OCI-LY1 (cell line): ENCODE measurements at regions not wholly inside any gene's neighbourhood (a gene's known extent, or its start where the extent isn't known, plus 50 kb on each side); places are given as distances from the start of the nearest gene placed in this dataset.

Experiments
- H2AFZ ChIP-seq: fragments of 200-600 bp; sonication (generic), shearing (Covaris generic); 2 replicates; pipeline ENCODE4 v1.6.0; 2014; ENCODE audit warnings: antibody characterized with exemption, mild to moderate bottlenecking, low read length
- H3F3A ChIP-seq: fragments of 200-600 bp; sonication (generic), shearing (Covaris generic); 2 replicates; pipeline ENCODE4 v1.6.0; 2014; ENCODE audit warnings: mild to moderate bottlenecking, antibody characterized with exemption, low read length, moderate library complexity; ENCODE audit not compliant: insufficient read depth
- H3K27ac ChIP-seq: fragments of 200-600 bp; sonication (generic); 2 replicates; pipeline ENCODE4 v1.5.1; 2014; ENCODE audit warnings: low read length, mixed run types, mild to moderate bottlenecking, low read depth; ENCODE audit not compliant: poor library complexity, severe bottlenecking
- H3K27me3 ChIP-seq: fragments of 200-600 bp; sonication (generic); 2 replicates; pipeline ENCODE4 v1.6.0; 2014; ENCODE audit warnings: antibody characterized with exemption, mild to moderate bottlenecking, low read length, moderate library complexity; ENCODE audit not compliant: insufficient read depth
- H3K36me3 ChIP-seq: fragments of 200-600 bp; sonication (generic); 2 replicates; pipeline ENCODE4 v1.6.1; 2014; ENCODE audit warnings: mild to moderate bottlenecking, antibody characterized with exemption, low read length, moderate library complexity, mixed read lengths; ENCODE audit not compliant: insufficient read depth
- H3K4me1 ChIP-seq: fragments of 200-600 bp; sonication (generic); 2 replicates; pipeline ENCODE4 v1.5.1; 2014; ENCODE audit warnings: mild to moderate bottlenecking, low read length, moderate library complexity; ENCODE audit not compliant: insufficient read depth, severe bottlenecking
- H3K4me2 ChIP-seq: fragments of 200-600 bp; sonication (generic), shearing (Covaris generic); 2 replicates; pipeline ENCODE4 v1.6.1; 2014; ENCODE audit warnings: low read length
- H3K4me3 ChIP-seq: fragments of 200-600 bp; sonication (generic); 2 replicates; pipeline ENCODE4 v1.5.1; 2014; ENCODE audit warnings: low read length, low read depth, mild to moderate bottlenecking, mixed read lengths; ENCODE audit not compliant: poor library complexity, severe bottlenecking
- H3K79me2 ChIP-seq: fragments of 200-600 bp; shearing (Covaris generic); 2 replicates; pipeline ENCODE4 v1.6.1; 2016; ENCODE audit warnings: mixed run types, low read length, mixed read lengths; ENCODE audit not compliant: insufficient read depth
- H3K9ac ChIP-seq: fragments of 200-600 bp; sonication (generic), shearing (Covaris generic); 2 replicates; pipeline ENCODE4 v1.6.1; 2014; ENCODE audit warnings: mild to moderate bottlenecking, low read length, mixed read lengths
- H3K9me2 ChIP-seq: fragments of 200-600 bp; sonication (generic), shearing (Covaris generic); 2 replicates; pipeline ENCODE4 v1.6.1; 2014; ENCODE audit warnings: low read depth, mild to moderate bottlenecking, low read length, mixed read lengths
- H3K9me3 ChIP-seq: fragments of 200-600 bp; shearing (Covaris generic); 2 replicates; pipeline ENCODE4 v1.6.1; 2014; ENCODE audit warnings: low read length, mixed read lengths
- H4K20me1 ChIP-seq: fragments of 200-600 bp; sonication (generic), shearing (Covaris generic); 2 replicates; pipeline ENCODE4 v1.6.0; 2016; ENCODE audit warnings: mild to moderate bottlenecking, low read length; ENCODE audit not compliant: insufficient read depth
- CTCF ChIP-seq: fragments of 200-600 bp; sonication (generic), shearing (Covaris generic); IDR thresholded peaks from 2 replicates; pipeline ENCODE4 v1.5.1; 2017; ENCODE audit warnings: mild to moderate bottlenecking, antibody characterized with exemption, low read length, moderate library complexity, mixed read lengths
- EZH2 ChIP-seq: fragments of 200-600 bp; sonication (generic), shearing (Covaris generic); IDR thresholded peaks from 2 replicates; pipeline ENCODE4 v1.8.0; 2017; ENCODE audit warnings: borderline replicate concordance, mixed run types, mild to moderate bottlenecking, antibody characterized with exemption, low read length, moderate library complexity, mixed read lengths

DNA sequence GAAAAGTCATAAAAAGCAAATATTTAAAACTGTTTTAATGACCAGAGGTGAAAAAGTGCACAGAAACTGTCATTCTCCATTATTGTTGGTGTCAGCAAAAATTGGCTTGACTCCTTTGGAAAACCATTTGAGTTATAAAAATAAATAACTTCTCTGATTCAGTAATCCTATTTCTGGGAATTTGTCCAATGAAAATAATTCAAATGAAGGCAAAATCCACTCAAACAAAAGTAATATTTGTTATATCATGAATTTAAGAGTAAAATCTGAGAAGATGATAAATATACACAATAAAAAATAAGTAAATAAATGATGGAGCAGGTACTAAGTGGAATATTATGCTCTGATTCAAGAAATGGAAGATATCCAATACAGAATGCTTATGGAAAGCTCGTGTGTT, 326.6 kb upstream of the KLF6 start:
- Histone ChIP-seq H3K9ac (no peak overlapping the region), H3F3A (no peaks in the 10 kb centered on the region), H3K4me2 (no peak overlapping the region), H2AFZ (no peak overlapping the region), H3K4me1 (no peaks in the 10 kb centered on the region), H3K79me2 (no peaks in the 10 kb centered on the region), H3K36me3 (no peaks in the 10 kb centered on the region), H3K9me2 (no peaks in the 10 kb centered on the region), H3K27ac (no peak overlapping the region), H3K27me3 (no peaks in the 10 kb centered on the region), H3K9me3 (no peaks in the 10 kb centered on the region), H3K4me3 (no peak overlapping the region), H4K20me1 (no peaks in the 10 kb centered on the region)
- no peak for TF ChIP-seq EZH2
- no peak for TF ChIP-seq CTCF

- H3K27ac ChIP-seq: no peak overlapping the region
- H3K9ac ChIP-seq: no peak overlapping the region
- no peak overlapping the region for H3K4me3 ChIP-seq
- no peaks in the 10 kb centered on the region for H3K4me1 ChIP-seq
- TF ChIP-seq EZH2: no peak
- no peak overlapping the region for H2AFZ ChIP-seq
- H3K36me3 ChIP-seq: no peaks in the 10 kb centered on the region
- H4K20me1 ChIP-seq: no peaks in the 10 kb centered on the region
- no peak overlapping the region for H3K4me2 ChIP-seq
- H3K79me2 ChIP-seq: no peaks in the 10 kb centered on the region
- no peaks in the 10 kb centered on the region for H3K9me3 ChIP-seq
- no peaks in the 10 kb centered on the region for H3K9me2 ChIP-seq
- no peaks in the 10 kb centered on the region for H3F3A ChIP-seq
- no peaks in the 10 kb centered on the region for H3K27me3 ChIP-seq
Observed at GRCh38 chr10:4109469-4109868, 324.5 kb upstream of the KLF6 start.

DNA sequence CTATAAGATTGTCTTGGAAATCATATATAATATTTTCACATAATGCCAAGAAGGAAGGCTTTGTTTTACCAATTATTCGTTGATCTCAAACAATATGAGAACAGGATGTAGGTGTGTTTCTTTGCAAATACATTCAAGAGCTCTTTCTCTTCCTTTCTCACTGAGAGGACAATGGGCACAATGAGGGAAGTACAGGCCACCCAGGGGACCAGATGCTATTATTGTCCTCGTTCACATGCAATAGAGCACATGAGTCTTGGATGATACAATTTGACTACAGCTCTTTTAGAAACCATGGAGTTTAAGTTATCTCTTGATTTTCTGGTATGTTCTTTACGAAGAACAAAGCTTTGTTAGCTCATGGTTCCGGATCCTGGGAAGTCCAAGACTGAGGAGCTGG, 323.7 kb upstream of the KLF6 start:
- no peak overlapping the region for H2AFZ ChIP-seq
- H3F3A ChIP-seq: no peaks in the 10 kb centered on the region
- H3K4me1 ChIP-seq: no peaks in the 10 kb centered on the region
- no peak overlapping the region for H3K4me2 ChIP-seq
- H3K27ac ChIP-seq: no peak overlapping the region
- H3K79me2 ChIP-seq: no peaks in the 10 kb centered on the region
- H3K9me2 ChIP-seq: no peaks in the 10 kb centered on the region
- H4K20me1 ChIP-seq: no peaks in the 10 kb centered on the region
- no peak overlapping the region for H3K4me3 ChIP-seq
- no peaks in the 10 kb centered on the region for H3K9me3 ChIP-seq
- no peak overlapping the region for H3K9ac ChIP-seq
- H3K36me3 ChIP-seq: no peaks in the 10 kb centered on the region
- no peak for TF ChIP-seq EZH2
- TF ChIP-seq CTCF: no peak
- H3K27me3 ChIP-seq: no peaks in the 10 kb centered on the region

DNA sequence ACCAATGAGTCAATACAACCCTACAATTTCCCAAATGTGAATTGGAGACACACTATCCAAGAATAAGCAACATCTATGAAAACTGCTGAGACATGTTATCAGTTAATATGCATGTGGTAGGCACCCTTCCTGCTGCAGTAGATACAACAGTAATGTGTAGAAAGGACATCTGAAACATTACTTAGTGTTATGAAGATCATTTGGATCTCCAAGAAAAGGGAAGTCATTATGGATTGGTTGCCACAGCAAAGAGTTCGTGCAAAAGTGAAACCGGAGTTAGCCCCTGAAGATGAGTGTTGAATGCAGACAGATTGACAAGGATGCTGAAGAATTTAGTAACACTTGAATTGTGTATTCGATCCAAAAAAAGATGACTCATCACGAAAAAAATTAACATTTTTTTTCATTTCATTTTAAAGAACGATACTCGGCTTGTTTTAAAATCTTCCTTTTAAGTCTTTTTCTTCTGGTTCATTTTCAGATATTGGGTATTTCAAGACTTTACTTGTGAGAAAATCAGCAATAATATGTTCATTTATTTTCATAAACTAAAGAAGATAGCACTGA, 322.4 kb upstream of the KLF6 start:
- no peak overlapping the region for H2AFZ ChIP-seq
- no peaks in the 10 kb centered on the region for H3K4me1 ChIP-seq
- no peak overlapping the region for H3K4me3 ChIP-seq

More for the DNA sequence above, 322.4 kb upstream of the KLF6 start:
- Histone ChIP-seq H3K27ac (no peak overlapping the region), H3F3A (no peaks in the 10 kb centered on the region), H3K36me3 (no peaks in the 10 kb centered on the region), H3K9me3 (no peaks in the 10 kb centered on the region), H3K9me2 (no peaks in the 10 kb centered on the region), H3K27me3 (no peaks in the 10 kb centered on the region), H3K9ac (no peak overlapping the region), H3K79me2 (no peaks in the 10 kb centered on the region), H3K4me2 (no peak overlapping the region), H4K20me1 (no peaks in the 10 kb centered on the region)
- TF ChIP-seq CTCF (no peak), EZH2 (no peak)
